Mesothelial cell of epicardium (in vitro differentiated cells): ENCODE measurements at regions not wholly inside any gene's neighbourhood (a gene's known extent, or its start where the extent isn't known, plus 50 kb on each side); places are given as distances from the start of the nearest gene placed in this dataset.

Experiments
- DNase-seq, 2 experiments: peaks; one replicate each; pipeline ENCODE4 v3.0.0; 2021; ENCODE audit warnings: low spot score in 2 of 2; ENCODE audit not compliant: unreplicated experiment in 2 of 2
- H3K27ac Mint-ChIP-seq: 2 replicates; pipeline ENCODE4 v1.8.0; 2021; ENCODE audit warnings: mixed read lengths
- H3K27me3 Mint-ChIP-seq: 2 replicates; pipeline ENCODE4 v1.8.0; 2021; ENCODE audit warnings: low read depth, mixed read lengths
- H3K36me3 Mint-ChIP-seq: 2 replicates; pipeline ENCODE4 v1.8.0; 2021; ENCODE audit warnings: mixed read lengths
- H3K4me1 Mint-ChIP-seq: 2 replicates; pipeline ENCODE4 v1.8.0; 2021; ENCODE audit warnings: mixed read lengths
- H3K4me3 Mint-ChIP-seq: 2 replicates; pipeline ENCODE4 v1.8.0; 2021; ENCODE audit warnings: mild to moderate bottlenecking, moderate library complexity, mixed read lengths
- H3K9me3 Mint-ChIP-seq: 2 replicates; pipeline ENCODE4 v1.8.0; 2021; ENCODE audit warnings: mixed read lengths
- CTCF ChIP-seq: fragments of 200-600 bp; sonication (generic); IDR thresholded peaks from one replicate; pipeline ENCODE4 v1.5.0; 2021; ENCODE audit warnings: antibody characterized with exemption; ENCODE audit not compliant: unreplicated experiment

- Mint-ChIP-seq H3K27ac (no peak overlapping the region), H3K4me3 (no peak overlapping the region), H3K36me3 (no peaks in the 10 kb centered on the region), H3K9me3 (no peaks in the 10 kb centered on the region), H3K27me3 (no peaks in the 10 kb centered on the region), H3K4me1 (peaks cover 32% of the 10 kb centered on the region)
- DNase-seq, result no peak
- no peak for TF ChIP-seq CTCF
Measured at GRCh38 chr4:38322714-38323113, 341.3 kb upstream of the KLF3 start.

GRCh38 chr4:38323141-38323641 is 340.8 kb upstream of the KLF3 start:
- no peak overlapping the region for H3K4me3 Mint-ChIP-seq

GRCh38 chr4:38324861-38325628 is 339.0 kb upstream of the KLF3 start:
- Mint-ChIP-seq H3K4me1 (peaks cover 32% of the 10 kb centered on the region), H3K27ac (no peak overlapping the region), H3K36me3 (no peaks in the 10 kb centered on the region), H3K27me3 (no peaks in the 10 kb centered on the region), H3K4me3 (no peak overlapping the region), H3K9me3 (no peaks in the 10 kb centered on the region)
- TF ChIP-seq CTCF, result no peak
- DNase-seq, result no peak

More at GRCh38 chr4:38323141-38323641, 340.8 kb upstream of the KLF3 start:
- H3K4me1 Mint-ChIP-seq, result peaks cover 35% of the 10 kb centered on the region
- no peaks in the 10 kb centered on the region for H3K9me3 Mint-ChIP-seq
- DNase-seq, result no peak
- no peaks in the 10 kb centered on the region for H3K27me3 Mint-ChIP-seq
- H3K27ac Mint-ChIP-seq, result no peak overlapping the region
- no peaks in the 10 kb centered on the region for H3K36me3 Mint-ChIP-seq
- no peak for TF ChIP-seq CTCF

- TF ChIP-seq CTCF, result no peak
- DNase-seq, result no peak
- H3K27ac Mint-ChIP-seq, result no peak overlapping the region
- H3K9me3 Mint-ChIP-seq, result no peaks in the 10 kb centered on the region
- H3K4me3 Mint-ChIP-seq, result no peak overlapping the region
- H3K27me3 Mint-ChIP-seq, result no peaks in the 10 kb centered on the region
- no peaks in the 10 kb centered on the region for H3K36me3 Mint-ChIP-seq
- H3K4me1 Mint-ChIP-seq, result peaks cover 30% of the 10 kb centered on the region
Measured at GRCh38 chr4:38325629-38325913, 338.4 kb upstream of the KLF3 start.

GRCh38 chr4:38326499-38326898 is 337.5 kb upstream of the KLF3 start:
- H3K9me3 Mint-ChIP-seq, result no peaks in the 10 kb centered on the region
- no peak for DNase-seq
- no peaks in the 10 kb centered on the region for H3K36me3 Mint-ChIP-seq
- H3K4me1 Mint-ChIP-seq, result peaks cover 30% of the 10 kb centered on the region
- TF ChIP-seq CTCF, result no peak
- peak overlapping the region; percentile 68 for H3K27ac Mint-ChIP-seq
- no peaks in the 10 kb centered on the region for H3K27me3 Mint-ChIP-seq
- H3K4me3 Mint-ChIP-seq, result no peak overlapping the region
